PFSK-1 (cell line): ENCODE measurements at regions not wholly inside any gene's neighbourhood (a gene's known extent, or its start where the extent isn't known, plus 50 kb on each side); places are given as distances from the start of the nearest gene placed in this dataset.

Experiments
- FOXP2 ChIP-seq: optimal IDR thresholded peaks from 2 replicates; pipeline ENCODE3; 2011; ENCODE audit warnings: borderline replicate concordance, control low read depth, inconsistent platforms; ENCODE audit not compliant: insufficient read depth; ENCODE audit errors: extremely low read length, extremely low read depth
- POLR2AphosphoS5 ChIP-seq: IDR thresholded peaks from 2 replicates; pipeline ENCODE4 v1.6.1; 2012; ENCODE audit warnings: low read depth, mild to moderate bottlenecking, control low read depth, low read length, moderate library complexity
- SIN3A ChIP-seq: IDR thresholded peaks from 2 replicates; pipeline ENCODE4 v1.6.1; 2012; ENCODE audit warnings: mild to moderate bottlenecking, low read length, moderate library complexity, borderline replicate concordance; ENCODE audit not compliant: insufficient read depth
- TAF1 ChIP-seq: IDR thresholded peaks from 2 replicates; pipeline ENCODE4 v1.6.1; 2012; ENCODE audit warnings: low read length, control low read depth, borderline replicate concordance; ENCODE audit not compliant: insufficient read depth
- TF ChIP-seq, protein P1 (sequence below), 2 experiments: IDR thresholded peaks; 2 replicates each; pipeline versions ENCODE4 v1.6.1 to v1.8.0; 2011 to 2012; ENCODE audit warnings: low read depth in 2 of 2, low read length in 2 of 2, control low read depth in 1 of 2, inconsistent platforms in 1 of 2, mild to moderate bottlenecking in 1 of 2, moderate library complexity in 1 of 2; ENCODE audit not compliant: insufficient read depth in 1 of 2

DNA sequence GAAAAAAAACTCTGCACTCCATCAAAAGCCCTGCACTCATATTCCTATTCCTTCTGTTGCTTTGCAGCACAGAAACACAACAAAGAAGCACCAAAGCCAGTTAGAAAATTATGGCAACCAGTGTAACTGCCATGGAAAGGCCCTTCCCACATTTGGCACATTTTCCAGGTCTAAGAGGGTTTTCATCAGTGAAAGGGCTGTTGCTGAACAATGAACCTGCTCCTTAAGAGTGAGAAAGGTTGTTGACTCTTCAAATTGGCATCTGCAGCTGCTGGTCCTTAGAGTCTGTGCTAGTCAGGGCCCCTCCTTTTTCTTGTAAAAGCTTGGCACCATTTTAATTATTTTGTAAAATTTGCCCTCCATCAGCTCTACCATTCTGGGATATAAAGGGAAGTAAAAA is 378.7 kb upstream of the KITLG start:
- TF ChIP-seq POLR2AphosphoS5 (no peak), TAF1 (no peak), SIN3A (no peak), FOXP2 (no peak)
- TF ChIP-seq, protein P1, sequence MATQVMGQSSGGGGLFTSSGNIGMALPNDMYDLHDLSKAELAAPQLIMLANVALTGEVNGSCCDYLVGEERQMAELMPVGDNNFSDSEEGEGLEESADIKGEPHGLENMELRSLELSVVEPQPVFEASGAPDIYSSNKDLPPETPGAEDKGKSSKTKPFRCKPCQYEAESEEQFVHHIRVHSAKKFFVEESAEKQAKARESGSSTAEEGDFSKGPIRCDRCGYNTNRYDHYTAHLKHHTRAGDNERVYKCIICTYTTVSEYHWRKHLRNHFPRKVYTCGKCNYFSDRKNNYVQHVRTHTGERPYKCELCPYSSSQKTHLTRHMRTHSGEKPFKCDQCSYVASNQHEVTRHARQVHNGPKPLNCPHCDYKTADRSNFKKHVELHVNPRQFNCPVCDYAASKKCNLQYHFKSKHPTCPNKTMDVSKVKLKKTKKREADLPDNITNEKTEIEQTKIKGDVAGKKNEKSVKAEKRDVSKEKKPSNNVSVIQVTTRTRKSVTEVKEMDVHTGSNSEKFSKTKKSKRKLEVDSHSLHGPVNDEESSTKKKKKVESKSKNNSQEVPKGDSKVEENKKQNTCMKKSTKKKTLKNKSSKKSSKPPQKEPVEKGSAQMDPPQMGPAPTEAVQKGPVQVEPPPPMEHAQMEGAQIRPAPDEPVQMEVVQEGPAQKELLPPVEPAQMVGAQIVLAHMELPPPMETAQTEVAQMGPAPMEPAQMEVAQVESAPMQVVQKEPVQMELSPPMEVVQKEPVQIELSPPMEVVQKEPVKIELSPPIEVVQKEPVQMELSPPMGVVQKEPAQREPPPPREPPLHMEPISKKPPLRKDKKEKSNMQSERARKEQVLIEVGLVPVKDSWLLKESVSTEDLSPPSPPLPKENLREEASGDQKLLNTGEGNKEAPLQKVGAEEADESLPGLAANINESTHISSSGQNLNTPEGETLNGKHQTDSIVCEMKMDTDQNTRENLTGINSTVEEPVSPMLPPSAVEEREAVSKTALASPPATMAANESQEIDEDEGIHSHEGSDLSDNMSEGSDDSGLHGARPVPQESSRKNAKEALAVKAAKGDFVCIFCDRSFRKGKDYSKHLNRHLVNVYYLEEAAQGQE (IDR thresholded peaks at IDR 0.05; ENCODE audit: insufficient read depth in 1 of 2, low read depth in 2 of 2, low read length in 2 of 2): no peak
